ENCODE measurements at regions not wholly inside any gene's neighbourhood (a gene's known extent, or its start where the extent isn't known, plus 50 kb on each side); places are given as distances from the start of the nearest gene placed in this dataset.

DNA sequence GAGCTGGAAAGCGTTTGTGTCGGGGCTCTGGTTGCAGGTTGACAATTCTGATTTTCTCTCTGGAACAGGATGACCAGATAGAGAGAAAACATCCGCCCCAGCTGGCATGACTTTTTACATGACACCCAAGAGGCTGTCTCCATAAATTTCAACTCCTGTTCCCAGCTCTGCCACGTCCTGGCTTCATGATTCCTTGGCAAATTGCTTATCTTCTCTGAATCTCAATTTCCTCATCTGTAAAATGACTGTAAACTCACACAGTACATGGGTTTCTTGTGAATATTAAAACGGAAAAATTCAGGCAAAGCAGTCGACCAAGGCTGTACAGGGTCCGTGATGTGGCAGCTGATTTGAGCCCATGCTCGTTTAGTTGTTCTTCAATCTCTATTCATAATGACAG lies 572.7 kb downstream of the AJAP1 start:
- H3K79me2 ChIP-seq (ENCODE audit: control insufficient read depth, insufficient read depth, low read length) = no peaks in the 10 kb centered on the region
- no peak overlapping the region for H3K4me3 ChIP-seq (replicated peaks in 1 of 4; ENCODE audit: control extremely low read depth in 1 of 4, insufficient read depth in 1 of 4, low read depth in 3 of 4, low read length in 4 of 4)
- H3K27me3 ChIP-seq (ENCODE audit: control insufficient read depth, insufficient read depth, low read length) = no peaks in the 10 kb centered on the region
- no peak overlapping the region for H3K4me2 ChIP-seq (ENCODE audit: extremely low read depth, insufficient read depth, low read length)
- DNase-seq (ENCODE audit: low read depth in 2 of 2) = no peak
- no peak overlapping the region for H3K27ac ChIP-seq (ENCODE audit: insufficient read depth, low read length)
- no peaks in the 10 kb centered on the region for H3K9me3 ChIP-seq (ENCODE audit: control insufficient read depth, insufficient read depth, low read depth, low read length)
- no peak overlapping the region for H3K9ac ChIP-seq (ENCODE audit: insufficient read depth, low read length)
- no peaks in the 10 kb centered on the region for H3K36me3 ChIP-seq (ENCODE audit: control insufficient read depth, insufficient read depth, low read length)
- H3K4me1 ChIP-seq (ENCODE audit: control insufficient read depth, extremely low read depth, insufficient read depth, low read length) = no peaks in the 10 kb centered on the region
- TF ChIP-seq, protein P1, sequence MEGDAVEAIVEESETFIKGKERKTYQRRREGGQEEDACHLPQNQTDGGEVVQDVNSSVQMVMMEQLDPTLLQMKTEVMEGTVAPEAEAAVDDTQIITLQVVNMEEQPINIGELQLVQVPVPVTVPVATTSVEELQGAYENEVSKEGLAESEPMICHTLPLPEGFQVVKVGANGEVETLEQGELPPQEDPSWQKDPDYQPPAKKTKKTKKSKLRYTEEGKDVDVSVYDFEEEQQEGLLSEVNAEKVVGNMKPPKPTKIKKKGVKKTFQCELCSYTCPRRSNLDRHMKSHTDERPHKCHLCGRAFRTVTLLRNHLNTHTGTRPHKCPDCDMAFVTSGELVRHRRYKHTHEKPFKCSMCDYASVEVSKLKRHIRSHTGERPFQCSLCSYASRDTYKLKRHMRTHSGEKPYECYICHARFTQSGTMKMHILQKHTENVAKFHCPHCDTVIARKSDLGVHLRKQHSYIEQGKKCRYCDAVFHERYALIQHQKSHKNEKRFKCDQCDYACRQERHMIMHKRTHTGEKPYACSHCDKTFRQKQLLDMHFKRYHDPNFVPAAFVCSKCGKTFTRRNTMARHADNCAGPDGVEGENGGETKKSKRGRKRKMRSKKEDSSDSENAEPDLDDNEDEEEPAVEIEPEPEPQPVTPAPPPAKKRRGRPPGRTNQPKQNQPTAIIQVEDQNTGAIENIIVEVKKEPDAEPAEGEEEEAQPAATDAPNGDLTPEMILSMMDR (conservative IDR thresholded peaks at IDR 0.05 in 1 of 2, IDR thresholded peaks at IDR 0.05 in 1 of 2; ENCODE audit: low read depth in 1 of 2, low read length in 2 of 2) = no peak
- no peak for TF ChIP-seq EZH2 (IDR thresholded peaks at IDR 0.05; ENCODE audit: low read length, missing control alignments)
- H2AFZ ChIP-seq (ENCODE audit: low read length) = no peak overlapping the region
- H4K20me1 ChIP-seq (ENCODE audit: control insufficient read depth, extremely low read depth, insufficient read depth, low read length) = no peaks in the 10 kb centered on the region

GRCh38 chr1:5225707-5226704 lies 571.6 kb downstream of the AJAP1 start:
- H3K79me2 ChIP-seq (ENCODE audit: control insufficient read depth, insufficient read depth, low read length) = no peaks in the 10 kb centered on the region
- no peaks in the 10 kb centered on the region for H3K4me1 ChIP-seq (ENCODE audit: control insufficient read depth, extremely low read depth, insufficient read depth, low read length)
- H3K36me3 ChIP-seq (ENCODE audit: control insufficient read depth, insufficient read depth, low read length) = no peaks in the 10 kb centered on the region
- no peak overlapping the region for H3K27ac ChIP-seq (ENCODE audit: insufficient read depth, low read length)
- no peaks in the 10 kb centered on the region for H3K9me3 ChIP-seq (ENCODE audit: control insufficient read depth, insufficient read depth, low read depth, low read length)
- no peak for DNase-seq (ENCODE audit: low read depth in 2 of 2)
- no peak overlapping the region for H2AFZ ChIP-seq (ENCODE audit: low read length)
- H3K4me3 ChIP-seq (replicated peaks in 1 of 4; ENCODE audit: control extremely low read depth in 1 of 4, insufficient read depth in 1 of 4, low read depth in 3 of 4, low read length in 4 of 4) = no peak overlapping the region
- H3K27me3 ChIP-seq (ENCODE audit: control insufficient read depth, insufficient read depth, low read length) = no peaks in the 10 kb centered on the region
- TF ChIP-seq, protein P1 (conservative IDR thresholded peaks at IDR 0.05 in 1 of 2, IDR thresholded peaks at IDR 0.05 in 1 of 2; ENCODE audit: low read depth in 1 of 2, low read length in 2 of 2) = no peak
- TF ChIP-seq EZH2 (IDR thresholded peaks at IDR 0.05; ENCODE audit: low read length, missing control alignments) = no peak
- H3K4me2 ChIP-seq (ENCODE audit: extremely low read depth, insufficient read depth, low read length) = no peak overlapping the region
- H4K20me1 ChIP-seq (ENCODE audit: control insufficient read depth, extremely low read depth, insufficient read depth, low read length) = no peaks in the 10 kb centered on the region
- H3K9ac ChIP-seq (ENCODE audit: insufficient read depth, low read length) = no peak overlapping the region

GRCh38 chr1:5223206-5223605 lies 568.8 kb downstream of the AJAP1 start:
- no peaks in the 10 kb centered on the region for H3K79me2 ChIP-seq (ENCODE audit: control insufficient read depth, insufficient read depth, low read length)
- DNase-seq (ENCODE audit: low read depth in 2 of 2) = no peak
- H3K9me3 ChIP-seq (ENCODE audit: control insufficient read depth, insufficient read depth, low read depth, low read length) = no peaks in the 10 kb centered on the region
- H3K4me1 ChIP-seq (ENCODE audit: control insufficient read depth, extremely low read depth, insufficient read depth, low read length) = no peaks in the 10 kb centered on the region
- no peaks in the 10 kb centered on the region for H3K27me3 ChIP-seq (ENCODE audit: control insufficient read depth, insufficient read depth, low read length)
- no peak for TF ChIP-seq EZH2 (IDR thresholded peaks at IDR 0.05; ENCODE audit: low read length, missing control alignments)
- TF ChIP-seq, protein P1 (conservative IDR thresholded peaks at IDR 0.05 in 1 of 2, IDR thresholded peaks at IDR 0.05 in 1 of 2; ENCODE audit: low read depth in 1 of 2, low read length in 2 of 2) = no peak
- H2AFZ ChIP-seq (ENCODE audit: low read length) = no peak overlapping the region
- H3K27ac ChIP-seq (ENCODE audit: insufficient read depth, low read length) = no peak overlapping the region
- no peak overlapping the region for H3K4me3 ChIP-seq (replicated peaks in 1 of 4; ENCODE audit: control extremely low read depth in 1 of 4, insufficient read depth in 1 of 4, low read depth in 3 of 4, low read length in 4 of 4)
- no peak overlapping the region for H3K4me2 ChIP-seq (ENCODE audit: extremely low read depth, insufficient read depth, low read length)
- H3K36me3 ChIP-seq (ENCODE audit: control insufficient read depth, insufficient read depth, low read length) = no peaks in the 10 kb centered on the region
- no peak overlapping the region for H3K9ac ChIP-seq (ENCODE audit: insufficient read depth, low read length)
- H4K20me1 ChIP-seq (ENCODE audit: control insufficient read depth, extremely low read depth, insufficient read depth, low read length) = no peaks in the 10 kb centered on the region

Measured in fibroblast of lung (primary cell).